SH-SY5Y (cell line): ENCODE measurements at regions not wholly inside any gene's neighbourhood (a gene's known extent, or its start where the extent isn't known, plus 50 kb on each side); places are given as distances from the start of the nearest gene placed in this dataset.

ENCODE experiments used
- GATA2 ChIP-seq: IDR thresholded peaks from 2 replicates; pipeline ENCODE4 v1.6.1; 2011; ENCODE audit warnings: mild to moderate bottlenecking, low read depth, low read length
- GATA3 ChIP-seq: IDR thresholded peaks from 2 replicates; pipeline ENCODE4 v1.6.1; 2011; ENCODE audit warnings: low read depth, mild to moderate bottlenecking, low read length, moderate library complexity

GRCh38 chr5:89349246-89349980 is 466.4 kb upstream of the MEF2C start:
- TF ChIP-seq GATA3 (no peak), GATA2 (no peak)
